22Rv1 (cell line): ENCODE measurements at regions not wholly inside any gene's neighbourhood (a gene's known extent, or its start where the extent isn't known, plus 50 kb on each side); places are given as distances from the start of the nearest gene placed in this dataset.

Source experiments
- ZFX ChIP-seq: fragments of 450-650 bp; IDR thresholded peaks from 2 replicates; pipeline ENCODE4 v1.6.1; 2017; ENCODE audit warnings: antibody characterized with exemption, borderline replicate concordance
- TF ChIP-seq, protein P1 (sequence below): fragments of 450-650 bp; IDR thresholded peaks from 2 replicates; pipeline ENCODE4 v1.5.1; 2017; ENCODE audit warnings: mild to moderate bottlenecking

DNA sequence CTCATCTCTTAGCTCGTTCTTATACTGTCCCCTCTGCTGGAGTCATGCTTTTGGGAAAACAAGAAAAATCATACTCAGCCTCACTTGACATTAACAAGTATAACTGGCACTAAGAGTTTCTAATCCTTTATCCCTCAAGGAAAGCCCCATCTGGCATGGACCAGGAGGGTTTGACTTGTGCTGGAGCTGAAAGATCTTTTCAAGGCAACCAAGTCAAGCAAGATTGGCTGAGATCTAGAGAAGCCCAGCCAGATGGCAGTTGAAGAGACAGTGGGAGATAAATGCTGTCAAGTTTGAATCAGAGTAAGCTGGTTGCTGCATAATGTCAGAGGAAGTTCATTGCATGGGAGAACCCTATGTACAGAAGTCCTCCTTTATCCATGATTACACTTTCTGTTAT lies 336.5 kb upstream of the LRP1B start:
- TF ChIP-seq, protein P1, sequence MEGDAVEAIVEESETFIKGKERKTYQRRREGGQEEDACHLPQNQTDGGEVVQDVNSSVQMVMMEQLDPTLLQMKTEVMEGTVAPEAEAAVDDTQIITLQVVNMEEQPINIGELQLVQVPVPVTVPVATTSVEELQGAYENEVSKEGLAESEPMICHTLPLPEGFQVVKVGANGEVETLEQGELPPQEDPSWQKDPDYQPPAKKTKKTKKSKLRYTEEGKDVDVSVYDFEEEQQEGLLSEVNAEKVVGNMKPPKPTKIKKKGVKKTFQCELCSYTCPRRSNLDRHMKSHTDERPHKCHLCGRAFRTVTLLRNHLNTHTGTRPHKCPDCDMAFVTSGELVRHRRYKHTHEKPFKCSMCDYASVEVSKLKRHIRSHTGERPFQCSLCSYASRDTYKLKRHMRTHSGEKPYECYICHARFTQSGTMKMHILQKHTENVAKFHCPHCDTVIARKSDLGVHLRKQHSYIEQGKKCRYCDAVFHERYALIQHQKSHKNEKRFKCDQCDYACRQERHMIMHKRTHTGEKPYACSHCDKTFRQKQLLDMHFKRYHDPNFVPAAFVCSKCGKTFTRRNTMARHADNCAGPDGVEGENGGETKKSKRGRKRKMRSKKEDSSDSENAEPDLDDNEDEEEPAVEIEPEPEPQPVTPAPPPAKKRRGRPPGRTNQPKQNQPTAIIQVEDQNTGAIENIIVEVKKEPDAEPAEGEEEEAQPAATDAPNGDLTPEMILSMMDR = no peak
- no peak for TF ChIP-seq ZFX
